ENCODE measurements at regions not wholly inside any gene's neighbourhood (a gene's known extent, or its start where the extent isn't known, plus 50 kb on each side); places are given as distances from the start of the nearest gene placed in this dataset.

DNA sequence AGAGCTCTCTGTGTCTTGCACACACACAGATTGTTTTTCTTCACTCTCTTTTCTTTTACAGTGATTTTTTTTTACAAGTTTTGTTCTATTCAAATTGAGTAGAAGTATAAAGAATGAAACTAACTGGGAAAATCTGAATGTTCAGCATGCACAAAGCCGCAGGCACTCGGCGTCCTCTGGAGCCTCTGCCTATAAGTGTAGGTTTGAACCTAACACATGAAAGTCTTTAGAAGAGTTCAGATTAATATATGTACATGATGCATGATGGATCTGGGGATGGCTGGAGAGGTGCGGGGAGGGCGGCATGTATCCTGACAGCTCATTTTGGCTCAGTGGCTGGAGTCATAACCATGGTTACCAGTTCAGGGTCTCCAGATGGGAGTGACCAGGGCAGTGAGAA, 301.1 kb upstream of the CDH4 start:
- Mint-ChIP-seq H3K27me3 (peaks cover 7% of the 10 kb centered on the region), H3K9me3 (no peaks in the 10 kb centered on the region), H3K36me3 (ENCODE audit: insufficient read depth) (no peaks in the 10 kb centered on the region), H3K27ac (ENCODE audit: low read depth) (no peak overlapping the region), H3K4me3 (no peak overlapping the region), H3K4me1 (no peaks in the 10 kb centered on the region)
- no peak for DNase-seq (ENCODE audit: low spot score in 2 of 2)
- ATAC-seq (replicated peaks; ENCODE audit: extremely low read depth, poor library complexity, severe bottlenecking) = no peak

- Mint-ChIP-seq H3K36me3 (ENCODE audit: insufficient read depth) (no peaks in the 10 kb centered on the region), H3K27me3 (no peaks in the 10 kb centered on the region), H3K4me1 (no peaks in the 10 kb centered on the region), H3K9me3 (no peaks in the 10 kb centered on the region), H3K4me3 (no peak overlapping the region), H3K27ac (ENCODE audit: low read depth) (no peak overlapping the region)
- DNase-seq (ENCODE audit: low spot score in 2 of 2) = no peak
- no peak for ATAC-seq (replicated peaks; ENCODE audit: extremely low read depth, poor library complexity, severe bottlenecking)
Measured at GRCh38 chr20:60952861-60953260, 299.2 kb upstream of the CDH4 start.

GRCh38 chr20:60953321-60953720, 298.7 kb upstream of the CDH4 start:
- no peaks in the 10 kb centered on the region for H3K4me1 Mint-ChIP-seq
- no peaks in the 10 kb centered on the region for H3K27me3 Mint-ChIP-seq
- H3K9me3 Mint-ChIP-seq = no peaks in the 10 kb centered on the region
- no peak overlapping the region for H3K4me3 Mint-ChIP-seq
- DNase-seq (ENCODE audit: low spot score in 2 of 2) (no peak), ATAC-seq (replicated peaks; ENCODE audit: extremely low read depth, poor library complexity, severe bottlenecking) (no peak)
- no peaks in the 10 kb centered on the region for H3K36me3 Mint-ChIP-seq (ENCODE audit: insufficient read depth)
- H3K27ac Mint-ChIP-seq (ENCODE audit: low read depth) = no peak overlapping the region

DNA sequence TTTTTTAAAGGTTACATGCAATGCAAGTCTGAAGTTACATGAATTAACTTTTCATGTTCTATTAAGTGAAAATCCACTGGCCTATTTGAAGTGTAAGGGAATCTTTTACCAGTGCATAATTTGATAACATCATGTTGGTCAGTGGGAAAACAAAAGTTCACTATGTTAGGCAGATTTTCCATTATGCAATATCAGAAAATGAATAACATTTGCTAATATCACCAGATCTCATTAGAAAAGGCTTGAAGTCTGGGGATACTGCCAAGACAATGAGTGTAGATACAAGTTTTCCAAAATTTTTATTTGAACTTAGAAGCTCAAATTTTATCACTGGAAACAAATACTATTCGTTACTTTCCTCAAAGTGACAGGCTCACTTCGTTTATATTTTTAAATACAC, 296.4 kb upstream of the CDH4 start:
- DNase-seq (ENCODE audit: low spot score in 2 of 2) (no peak), ATAC-seq (replicated peaks; ENCODE audit: extremely low read depth, poor library complexity, severe bottlenecking) (no peak)
- H3K27ac Mint-ChIP-seq (ENCODE audit: low read depth) = no peak overlapping the region
- peaks cover 5% of the 10 kb centered on the region for H3K27me3 Mint-ChIP-seq
- H3K4me1 Mint-ChIP-seq = no peaks in the 10 kb centered on the region
- H3K9me3 Mint-ChIP-seq = peaks cover 3% of the 10 kb centered on the region
- no peak overlapping the region for H3K4me3 Mint-ChIP-seq
- H3K36me3 Mint-ChIP-seq (ENCODE audit: insufficient read depth) = no peaks in the 10 kb centered on the region

- Mint-ChIP-seq H3K4me3 (no peak overlapping the region), H3K27ac (ENCODE audit: low read depth) (no peak overlapping the region), H3K27me3 (peaks cover 10% of the 10 kb centered on the region), H3K36me3 (ENCODE audit: insufficient read depth) (no peaks in the 10 kb centered on the region), H3K4me1 (no peaks in the 10 kb centered on the region), H3K9me3 (peaks cover 6% of the 10 kb centered on the region)
- no peak for DNase-seq (ENCODE audit: low spot score in 2 of 2)
- ATAC-seq (replicated peaks; ENCODE audit: extremely low read depth, poor library complexity, severe bottlenecking) = no peak
Measured at GRCh38 chr20:60956194-60956593, 295.9 kb upstream of the CDH4 start.

GRCh38 chr20:60957621-60958020, 294.4 kb upstream of the CDH4 start:
- Mint-ChIP-seq H3K27me3 (peaks cover 10% of the 10 kb centered on the region), H3K36me3 (ENCODE audit: insufficient read depth) (no peaks in the 10 kb centered on the region), H3K9me3 (peaks cover 6% of the 10 kb centered on the region), H3K4me3 (no peak overlapping the region), H3K4me1 (no peaks in the 10 kb centered on the region), H3K27ac (ENCODE audit: low read depth) (no peak overlapping the region)
- ATAC-seq (replicated peaks; ENCODE audit: extremely low read depth, poor library complexity, severe bottlenecking) = no peak
- DNase-seq (ENCODE audit: low spot score in 2 of 2) = no peak

DNA sequence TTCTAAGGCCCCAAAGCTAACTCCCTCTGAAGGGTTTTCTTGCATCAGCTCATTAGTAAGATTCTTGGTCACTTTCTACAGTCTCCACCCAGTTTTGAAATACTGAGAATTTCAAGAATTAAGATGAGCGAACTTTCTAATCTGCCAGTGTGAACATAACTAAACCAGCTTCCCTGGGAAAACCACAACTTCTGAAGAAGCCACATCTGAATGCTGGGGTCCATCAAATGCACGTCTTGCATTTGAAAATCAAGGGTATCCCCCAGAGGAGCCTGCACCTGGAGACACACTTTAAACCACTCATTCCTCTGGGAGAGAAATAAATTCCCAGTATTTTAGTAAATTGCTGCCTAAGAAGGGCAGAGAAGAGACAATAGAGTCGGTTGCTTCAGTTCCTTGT, 292.1 kb upstream of the CDH4 start:
- no peaks in the 10 kb centered on the region for H3K4me1 Mint-ChIP-seq
- no peak overlapping the region for H3K27ac Mint-ChIP-seq (ENCODE audit: low read depth)

GRCh38 chr20:60960500-60960899, 291.6 kb upstream of the CDH4 start:
- no peak overlapping the region for H3K27ac Mint-ChIP-seq (ENCODE audit: low read depth)
- DNase-seq (ENCODE audit: low spot score in 2 of 2) (no peak), ATAC-seq (replicated peaks; ENCODE audit: extremely low read depth, poor library complexity, severe bottlenecking) (no peak)
- H3K4me3 Mint-ChIP-seq = no peak overlapping the region
- H3K36me3 Mint-ChIP-seq (ENCODE audit: insufficient read depth) = no peaks in the 10 kb centered on the region
- H3K9me3 Mint-ChIP-seq = peaks cover 6% of the 10 kb centered on the region
- H3K4me1 Mint-ChIP-seq = no peaks in the 10 kb centered on the region
- H3K27me3 Mint-ChIP-seq = peaks cover 10% of the 10 kb centered on the region

More for the DNA sequence above, 292.1 kb upstream of the CDH4 start:
- Mint-ChIP-seq H3K27me3 (peaks cover 10% of the 10 kb centered on the region), H3K4me3 (no peak overlapping the region), H3K36me3 (ENCODE audit: insufficient read depth) (no peaks in the 10 kb centered on the region), H3K9me3 (peaks cover 6% of the 10 kb centered on the region)
- DNase-seq (ENCODE audit: low spot score in 2 of 2) = no peak
- no peak for ATAC-seq (replicated peaks; ENCODE audit: extremely low read depth, poor library complexity, severe bottlenecking)

GRCh38 chr20:60961551-60961950, 290.5 kb upstream of the CDH4 start:
- peaks cover 10% of the 10 kb centered on the region for H3K27me3 Mint-ChIP-seq
- H3K27ac Mint-ChIP-seq (ENCODE audit: low read depth) = no peak overlapping the region
- peaks cover 6% of the 10 kb centered on the region for H3K9me3 Mint-ChIP-seq
- no peak for DNase-seq (ENCODE audit: low spot score in 2 of 2)
- no peak for ATAC-seq (replicated peaks; ENCODE audit: extremely low read depth, poor library complexity, severe bottlenecking)
- H3K4me1 Mint-ChIP-seq = no peaks in the 10 kb centered on the region
- H3K36me3 Mint-ChIP-seq (ENCODE audit: insufficient read depth) = no peaks in the 10 kb centered on the region
- no peak overlapping the region for H3K4me3 Mint-ChIP-seq

- H3K4me3 Mint-ChIP-seq = no peak overlapping the region
- H3K36me3 Mint-ChIP-seq (ENCODE audit: insufficient read depth) = no peaks in the 10 kb centered on the region
- peaks cover 6% of the 10 kb centered on the region for H3K9me3 Mint-ChIP-seq
- ATAC-seq (replicated peaks; ENCODE audit: extremely low read depth, poor library complexity, severe bottlenecking) = no peak
- DNase-seq (ENCODE audit: low spot score in 2 of 2) = no peak
- peaks cover 10% of the 10 kb centered on the region for H3K27me3 Mint-ChIP-seq
- no peak overlapping the region for H3K27ac Mint-ChIP-seq (ENCODE audit: low read depth)
- H3K4me1 Mint-ChIP-seq = no peaks in the 10 kb centered on the region
Measured at GRCh38 chr20:60962367-60963045, 289.6 kb upstream of the CDH4 start.

DNA sequence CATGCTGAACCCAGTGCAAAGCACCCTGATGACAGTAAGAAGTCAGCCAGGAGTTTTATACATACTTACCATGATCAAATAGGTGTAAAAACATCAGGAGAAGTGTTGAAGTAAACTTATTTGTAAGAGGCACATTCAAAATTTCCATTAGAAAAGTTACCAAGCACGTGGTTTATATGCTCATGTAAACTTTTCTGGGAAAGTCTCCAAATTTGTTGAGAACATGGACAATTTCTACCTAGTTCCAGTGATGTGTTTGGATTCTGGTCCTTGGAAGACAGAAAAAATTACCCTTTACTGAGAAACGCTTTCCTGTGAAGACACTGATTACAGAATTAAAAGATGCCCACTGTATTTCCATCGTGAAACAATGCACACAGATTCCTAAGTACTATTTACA, 288.9 kb upstream of the CDH4 start:
- ATAC-seq (replicated peaks; ENCODE audit: extremely low read depth, poor library complexity, severe bottlenecking) (no peak), DNase-seq (ENCODE audit: low spot score in 2 of 2) (no peak)
- H3K36me3 Mint-ChIP-seq (ENCODE audit: insufficient read depth) = no peaks in the 10 kb centered on the region
- peaks cover 11% of the 10 kb centered on the region for H3K27me3 Mint-ChIP-seq
- H3K4me3 Mint-ChIP-seq = no peak overlapping the region
- H3K9me3 Mint-ChIP-seq = peaks cover 6% of the 10 kb centered on the region
- no peak overlapping the region for H3K27ac Mint-ChIP-seq (ENCODE audit: low read depth)
- no peaks in the 10 kb centered on the region for H3K4me1 Mint-ChIP-seq

GRCh38 chr20:60964911-60965310, 287.1 kb upstream of the CDH4 start:
- Mint-ChIP-seq H3K4me3 (no peak overlapping the region), H3K36me3 (ENCODE audit: insufficient read depth) (no peaks in the 10 kb centered on the region), H3K27ac (ENCODE audit: low read depth) (no peak overlapping the region), H3K9me3 (peaks cover 6% of the 10 kb centered on the region), H3K27me3 (peaks cover 18% of the 10 kb centered on the region), H3K4me1 (no peaks in the 10 kb centered on the region)
- ATAC-seq (replicated peaks; ENCODE audit: extremely low read depth, poor library complexity, severe bottlenecking) (no peak), DNase-seq (ENCODE audit: low spot score in 2 of 2) (no peak)

DNA sequence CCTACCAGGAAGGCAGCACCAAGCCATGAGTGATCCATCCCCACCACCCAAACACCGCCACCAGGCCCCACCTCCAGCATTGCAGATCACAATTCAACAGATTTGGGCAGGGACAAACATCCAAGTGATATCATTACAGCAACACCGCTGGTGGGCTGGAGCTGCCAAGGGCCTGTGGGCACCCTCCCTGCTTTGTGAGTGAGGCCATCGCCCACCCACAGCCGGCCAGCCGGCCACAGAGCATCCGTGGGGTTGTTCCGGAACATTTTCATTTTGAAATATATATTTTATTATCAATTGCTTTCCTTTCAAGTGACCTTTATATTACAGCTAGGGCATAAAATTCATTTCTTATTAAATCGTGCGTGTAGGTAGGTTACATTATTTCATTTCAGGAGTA, 286.0 kb upstream of the CDH4 start:
- Mint-ChIP-seq H3K36me3 (ENCODE audit: insufficient read depth) (no peaks in the 10 kb centered on the region), H3K4me3 (no peak overlapping the region), H3K27ac (ENCODE audit: low read depth) (no peak overlapping the region), H3K9me3 (no peaks in the 10 kb centered on the region), H3K27me3 (peaks cover 9% of the 10 kb centered on the region), H3K4me1 (no peaks in the 10 kb centered on the region)
- ATAC-seq (replicated peaks; ENCODE audit: extremely low read depth, poor library complexity, severe bottlenecking) (no peak), DNase-seq (ENCODE audit: low spot score in 2 of 2) (no peak)
